ENCODE measurements at regions not wholly inside any gene's neighbourhood (a gene's known extent, or its start where the extent isn't known, plus 50 kb on each side); places are given as distances from the start of the nearest gene placed in this dataset.
"Not testable (repeated sequence)": the region's sequence is repeated elsewhere in the genome, so short reads cannot be mapped to it uniquely, and the experiment has no call there.

DNA sequence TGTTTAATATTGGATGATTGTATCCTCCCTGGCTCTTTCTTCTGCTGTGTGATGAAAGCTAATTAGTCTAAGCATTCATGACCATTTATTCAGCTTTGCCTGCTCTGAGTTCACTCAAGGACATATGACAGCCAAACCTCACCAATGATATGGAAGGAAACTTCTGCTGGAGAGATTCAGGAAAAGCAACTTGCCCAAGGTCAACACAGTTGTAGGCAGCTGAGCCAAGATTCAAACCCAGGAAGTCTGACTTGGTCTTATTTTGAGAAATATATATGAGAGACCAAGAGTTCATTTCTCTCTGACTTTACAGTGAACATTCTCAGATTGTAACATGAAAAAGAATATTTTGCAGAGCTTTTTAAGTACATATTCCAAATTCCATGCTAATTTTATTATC lies 1588.5 kb upstream of the PIK3C3 start:
- DNase-seq (ENCODE audit: low spot score) = no peak

DNA sequence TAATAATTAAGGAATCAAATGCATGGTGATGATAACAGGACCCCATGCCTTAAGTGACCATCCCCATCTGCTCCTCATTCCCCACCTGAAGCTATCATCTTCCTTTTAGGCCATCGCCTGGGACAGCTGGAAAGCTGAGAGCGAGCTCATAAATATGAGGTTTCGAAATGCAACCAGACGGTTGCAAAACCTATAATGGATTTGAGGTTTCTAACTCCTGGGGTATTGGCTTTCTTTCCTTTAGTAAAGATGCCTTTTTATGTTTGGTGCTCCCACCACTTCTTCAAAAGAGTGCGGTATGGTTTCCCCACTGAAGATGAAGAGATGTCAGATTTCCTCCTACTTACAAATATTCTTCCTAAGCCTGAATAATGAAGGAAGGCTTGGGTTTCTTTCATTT lies 1589.5 kb upstream of the PIK3C3 start:
- no peak for DNase-seq (ENCODE audit: low spot score)

DNA sequence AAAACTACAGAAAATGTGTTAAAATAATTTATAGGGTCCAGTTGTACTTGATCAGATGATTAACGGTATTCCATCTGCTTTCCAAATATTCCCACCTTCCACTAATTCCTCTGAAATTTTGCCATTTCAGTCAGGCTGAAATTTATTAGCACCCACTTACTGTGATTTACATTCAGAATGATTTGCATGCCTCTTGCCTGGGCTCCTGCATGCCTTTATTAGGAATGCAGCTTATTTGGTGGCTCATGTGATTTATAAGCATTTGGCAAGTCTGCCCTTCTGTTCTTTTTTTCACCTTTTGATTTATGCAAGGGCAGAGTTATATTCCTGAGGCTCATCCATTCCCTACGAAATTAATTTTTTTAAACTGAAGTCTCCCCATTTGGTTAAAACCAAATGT lies 1594.5 kb upstream of the PIK3C3 start:
- DNase-seq (ENCODE audit: low spot score) = no peak

DNA sequence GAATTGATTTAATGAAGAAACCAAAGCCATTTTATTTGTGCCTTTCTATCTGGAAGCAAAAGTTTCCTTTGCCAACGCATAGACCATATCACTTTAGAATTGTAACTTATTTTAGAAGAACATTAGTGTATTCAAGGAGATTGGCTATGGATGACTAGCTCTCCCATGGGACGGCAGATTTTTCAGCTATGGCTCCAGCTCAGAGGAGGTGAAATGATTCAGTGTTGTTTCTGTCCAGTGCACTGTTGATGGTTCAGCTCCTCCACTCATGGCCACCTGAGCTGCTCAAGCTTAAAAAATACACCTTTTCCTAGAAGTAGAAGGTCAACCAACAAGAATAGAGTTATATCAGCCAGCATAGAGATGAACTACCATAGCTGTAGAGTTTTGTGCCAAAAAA lies 1597.5 kb upstream of the PIK3C3 start:
- no peak for DNase-seq (ENCODE audit: low spot score)

DNA sequence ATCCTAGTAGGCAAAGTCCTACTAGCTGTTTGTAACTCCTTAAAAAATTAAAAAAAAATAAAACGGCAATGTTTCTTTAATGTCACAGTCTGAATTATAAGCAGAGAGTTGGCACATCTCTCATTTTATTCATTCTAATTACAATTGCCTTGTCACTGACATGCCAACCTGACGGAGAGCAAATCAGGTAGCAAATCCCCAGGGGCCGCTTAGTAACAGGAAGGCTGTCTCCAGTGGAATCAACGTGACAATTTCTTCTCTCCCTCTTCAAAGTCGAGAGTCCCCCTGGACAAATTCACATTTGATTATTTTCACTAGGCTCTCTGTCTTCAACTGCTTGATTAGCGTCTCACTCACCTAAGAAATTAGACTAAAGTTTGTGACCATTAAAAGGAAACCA lies 1598.9 kb upstream of the PIK3C3 start:
- no peak for DNase-seq (ENCODE audit: low spot score)

GRCh38 chr18:40355726-40356125 lies 1599.3 kb upstream of the PIK3C3 start:
- no peak for DNase-seq (ENCODE audit: low spot score)

DNA sequence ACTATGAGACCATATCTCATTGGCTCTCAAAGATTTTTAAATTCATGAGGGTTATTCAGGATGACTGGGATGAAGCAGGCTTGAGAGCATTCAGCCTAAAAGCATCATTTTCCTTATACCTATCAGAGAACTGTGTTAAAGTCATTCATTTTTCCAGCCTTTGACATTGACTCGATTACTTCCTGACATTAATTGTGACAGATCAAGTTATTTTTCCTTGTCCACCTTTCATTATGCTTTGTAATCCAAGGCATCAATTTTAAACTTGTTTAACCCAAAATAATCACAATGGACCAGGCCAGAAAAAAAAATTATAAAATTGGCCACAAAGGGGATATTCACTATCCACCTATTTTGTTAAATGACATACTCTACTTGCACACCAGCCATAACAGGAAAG lies 1606.8 kb upstream of the PIK3C3 start:
- DNase-seq (ENCODE audit: low spot score) = no peak

- no peak for DNase-seq (ENCODE audit: low spot score)
Observed at GRCh38 chr18:40347261-40347660, 1607.8 kb upstream of the PIK3C3 start.

DNA sequence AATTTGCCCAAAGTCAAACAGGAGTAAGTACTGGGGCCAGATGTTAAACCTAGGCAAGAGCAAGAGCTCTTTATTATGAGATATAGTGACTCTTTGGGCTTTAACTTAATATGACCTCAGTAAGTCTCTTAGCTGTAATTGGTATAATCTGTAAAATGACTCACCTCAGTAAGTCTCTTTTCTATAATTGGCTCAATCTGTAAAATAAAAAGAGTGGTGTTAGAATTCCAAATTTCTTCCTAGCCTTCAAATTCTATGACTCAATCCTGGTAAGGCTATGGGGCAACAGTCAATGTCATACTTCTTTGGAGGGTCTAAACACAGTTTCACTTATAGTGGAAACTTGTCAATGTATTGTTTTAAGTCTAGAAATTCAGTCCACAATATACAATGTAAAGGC lies 1608.9 kb upstream of the PIK3C3 start:
- DNase-seq (ENCODE audit: low spot score) = no peak

DNA sequence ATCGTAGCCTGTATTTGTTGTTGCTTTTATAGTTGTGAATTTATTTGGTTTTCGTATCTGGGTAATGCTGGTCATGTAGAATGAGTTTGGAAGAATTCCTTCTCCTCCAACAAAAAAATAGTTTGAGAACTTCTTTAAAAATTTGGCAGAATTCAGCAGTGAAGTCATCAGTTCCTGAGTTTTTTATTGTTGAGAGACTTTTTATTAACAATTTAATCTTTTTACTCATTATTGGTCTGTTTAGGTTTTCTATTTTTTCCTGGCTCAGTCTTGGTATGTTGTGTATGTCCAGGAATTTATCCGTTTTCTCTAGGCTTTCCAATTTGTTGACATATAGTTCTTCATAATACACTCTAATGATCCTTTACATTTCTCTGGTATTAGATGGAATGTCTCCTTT lies 1613.3 kb upstream of the PIK3C3 start:
- no peak for DNase-seq (ENCODE audit: low spot score)

GRCh38 chr18:40338284-40338683 lies 1616.8 kb upstream of the PIK3C3 start:
- DNase-seq (ENCODE audit: low spot score) = no peak

DNA sequence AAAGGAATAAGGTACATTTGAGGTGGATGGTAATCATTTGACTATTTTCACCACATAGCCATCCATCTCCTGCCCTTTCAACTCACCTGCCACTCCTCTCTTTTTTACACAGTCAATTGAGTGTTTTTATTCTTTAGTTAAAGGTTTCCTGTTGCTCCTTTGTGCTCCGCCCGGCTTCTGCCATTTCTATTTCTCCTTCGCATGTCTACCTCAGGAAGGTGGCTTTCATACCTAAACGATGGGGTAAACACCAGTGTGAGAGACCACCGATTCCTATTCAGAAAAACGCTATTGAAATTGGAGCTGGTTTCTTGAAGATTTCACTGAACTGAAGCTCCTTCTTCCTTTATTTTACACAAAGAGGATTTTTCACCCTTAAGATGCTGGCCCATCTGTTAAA lies 1628.0 kb upstream of the PIK3C3 start:
- no peak for DNase-seq (ENCODE audit: low spot score)

- no peak for DNase-seq (ENCODE audit: low spot score)
Observed at GRCh38 chr18:40325988-40326387, 1629.0 kb upstream of the PIK3C3 start.

- no peak for DNase-seq (ENCODE audit: low spot score)
Observed at GRCh38 chr18:40314199-40314598, 1640.8 kb upstream of the PIK3C3 start.

DNA sequence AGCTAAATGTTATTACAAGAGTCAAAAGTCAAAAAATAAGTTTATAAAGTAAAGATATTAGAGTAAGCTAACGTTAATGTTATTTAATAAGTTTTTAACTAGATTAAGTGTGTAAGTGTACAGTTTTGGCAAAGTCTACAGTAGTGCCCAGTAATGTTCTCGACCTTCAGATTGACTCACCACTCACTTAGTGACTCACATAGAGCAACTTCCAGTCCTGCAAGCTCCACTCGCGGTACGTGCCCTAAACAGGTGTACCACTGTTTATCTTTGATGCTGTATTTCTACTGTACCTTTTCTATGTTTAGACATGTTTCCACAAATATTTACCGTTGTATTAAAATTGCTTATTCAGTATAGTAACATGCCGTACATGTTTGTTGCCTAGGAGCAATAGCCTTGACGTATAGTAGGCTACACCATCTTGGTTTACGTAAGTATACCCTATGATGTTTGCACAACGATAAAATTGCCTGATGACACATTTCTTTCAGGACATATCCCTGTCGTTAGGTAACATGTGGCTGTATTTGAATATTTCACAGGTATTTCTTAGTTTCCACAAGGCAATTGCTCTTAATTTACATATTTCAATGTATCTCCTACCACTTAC lies 1641.9 kb upstream of the PIK3C3 start:
- DNase-seq (ENCODE audit: low spot score) = no peak

GRCh38 chr18:40307627-40308026 lies 1647.4 kb upstream of the PIK3C3 start:
- DNase-seq (ENCODE audit: low spot score) = no peak

- DNase-seq (ENCODE audit: low spot score) = no peak
Observed at GRCh38 chr18:40296717-40297413, 1658.2 kb upstream of the PIK3C3 start.

DNA sequence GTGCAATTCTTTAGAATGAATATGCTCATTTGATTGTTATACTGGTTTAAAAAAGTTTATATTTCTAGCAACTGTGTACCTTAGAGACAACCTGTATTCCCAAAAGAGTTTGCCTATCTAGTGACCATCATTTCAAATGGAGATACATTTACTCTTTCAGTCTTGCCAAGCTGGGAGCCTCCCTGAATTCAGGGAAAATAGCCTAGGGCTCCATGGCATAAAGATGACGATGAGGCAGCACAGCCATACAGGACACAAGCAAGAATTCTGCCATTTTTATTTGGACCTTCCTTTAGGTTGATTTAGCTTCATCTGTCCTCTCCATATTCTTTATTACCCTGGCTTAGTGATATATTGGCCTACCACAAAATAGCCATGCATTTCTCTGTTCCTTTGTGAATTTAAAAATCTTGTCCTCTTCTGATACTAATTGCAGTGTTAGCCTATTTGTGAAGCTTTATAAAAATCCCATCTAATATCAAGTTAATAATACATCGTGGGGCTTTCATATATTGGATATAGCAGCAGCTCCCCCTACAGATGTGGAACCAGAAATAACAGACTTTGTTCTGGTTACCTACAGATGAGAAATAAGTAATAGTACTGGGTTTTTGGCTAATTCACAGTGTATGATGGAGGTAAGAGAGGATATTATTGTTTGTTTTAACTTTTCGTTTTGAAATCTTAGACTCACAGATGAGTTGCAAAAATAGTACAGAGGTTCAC lies 1661.9 kb upstream of the PIK3C3 start:
- DNase-seq (ENCODE audit: low spot score) = no peak

GRCh38 chr18:40283560-40283959 lies 1671.5 kb upstream of the PIK3C3 start:
- DNase-seq (ENCODE audit: low spot score) = no peak

GRCh38 chr18:40281356-40281755 lies 1673.7 kb upstream of the PIK3C3 start:
- DNase-seq (ENCODE audit: low spot score) = not testable (repeated sequence)

DNA sequence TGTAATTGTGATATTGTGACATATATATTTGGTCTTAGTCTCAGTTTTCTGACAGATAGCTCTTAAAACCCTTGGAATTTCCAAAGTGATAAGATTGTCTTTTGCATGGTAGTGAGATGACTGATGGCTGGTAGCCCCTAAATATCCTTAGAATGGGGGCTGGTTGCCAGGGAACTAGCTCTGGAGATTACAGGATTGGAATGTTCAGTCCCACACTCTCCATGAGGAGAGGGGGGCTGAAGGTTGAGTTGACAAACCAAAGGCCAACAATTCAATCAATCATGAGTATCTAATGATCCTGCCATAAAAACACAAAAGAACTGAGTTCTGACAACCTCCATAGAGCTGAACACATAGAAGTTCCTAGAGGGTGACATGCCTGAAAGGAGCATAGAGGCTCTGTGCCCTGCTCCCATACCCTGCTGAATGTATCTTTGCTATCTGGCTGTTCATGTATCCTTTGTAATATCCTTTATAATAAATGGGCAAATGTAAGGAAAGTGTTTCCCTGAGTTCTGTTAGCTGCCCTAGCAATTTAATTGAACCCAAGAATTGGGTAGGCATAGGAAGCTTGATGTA lies 1680.3 kb upstream of the PIK3C3 start:
- DNase-seq (ENCODE audit: low spot score) = no peak

DNA sequence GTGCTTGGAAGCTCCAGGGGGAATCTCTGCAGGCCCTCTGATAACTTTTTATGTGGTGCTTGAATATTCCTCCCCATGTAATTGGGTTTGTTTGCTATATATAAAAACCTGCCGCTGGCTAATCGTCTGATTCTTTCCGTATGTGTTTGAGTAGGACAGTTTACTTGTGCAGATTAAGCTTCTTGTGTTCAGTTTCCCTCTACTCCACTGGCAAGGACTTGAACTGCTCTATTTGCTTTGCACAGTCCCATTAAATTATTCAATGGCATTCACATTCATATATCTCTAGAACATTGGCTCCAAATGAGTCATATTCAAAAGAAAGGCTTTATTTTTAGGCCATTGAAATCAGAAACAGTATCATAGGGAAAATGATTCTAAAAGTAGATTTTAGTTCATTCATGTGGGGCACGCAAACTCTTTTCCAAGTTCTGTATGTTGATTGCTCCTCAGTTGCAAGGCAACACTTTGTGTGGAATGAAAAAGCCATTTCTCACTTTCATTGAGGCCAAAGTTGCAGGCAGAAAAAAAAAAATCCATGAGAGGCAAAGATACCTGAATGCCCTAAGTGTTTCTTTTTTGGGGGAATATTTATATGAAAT lies 1682.3 kb upstream of the PIK3C3 start:
- no peak for DNase-seq (ENCODE audit: low spot score)

Data from ureter (tissue), 1 donor.